ENCODE measurements at regions not wholly inside any gene's neighbourhood (a gene's known extent, or its start where the extent isn't known, plus 50 kb on each side); places are given as distances from the start of the nearest gene placed in this dataset.

GRCh38 chr5:135707302-135707701, 127.2 kb upstream of the SLC25A48 start:
- TF ChIP-seq RFX5 (IDR thresholded peaks at IDR 0.05; ENCODE audit: low read length) (no peak), CTCF (IDR thresholded peaks at IDR 0.05) (no peak), TEAD4 (IDR thresholded peaks at IDR 0.05; ENCODE audit: borderline replicate concordance, insufficient read depth) (no peak), YY1 (IDR thresholded peaks at IDR 0.05; ENCODE audit: low read depth) (no peak), POLR2AphosphoS5 (IDR thresholded peaks at IDR 0.05; ENCODE audit: low read depth, low read length) (no peak), FOXM1 (IDR thresholded peaks at IDR 0.05; ENCODE audit: low read depth) (no peak), EP300 (IDR thresholded peaks at IDR 0.05; ENCODE audit: borderline replicate concordance in 1 of 2, low read depth in 1 of 2, low read length in 1 of 2) (no peak), ELF1 (IDR thresholded peaks at IDR 0.05) (no peak), MEF2A (IDR thresholded peaks at IDR 0.05; ENCODE audit: borderline replicate concordance, low read depth) (no peak), CHD2 (IDR thresholded peaks at IDR 0.05; ENCODE audit: low read length, partially characterized antibody) (no peak), MAX (IDR thresholded peaks at IDR 0.05; ENCODE audit: low read depth) (no peak)
